CD14-positive monocyte (primary cell): ENCODE measurements at regions not wholly inside any gene's neighbourhood (a gene's known extent, or its start where the extent isn't known, plus 50 kb on each side); places are given as distances from the start of the nearest gene placed in this dataset.
A peak's percentile ranks its signal among the peaks of the same experiment; 100 is the strongest.

ENCODE experiments used
- DNase-seq, 3 donors: peaks; one replicate each; pipeline ENCODE4 v3.0.0-alpha.2; 2011 to 2022
- H2AFZ ChIP-seq: 2 replicates; pipeline ENCODE4 v1.6.0; 2012; ENCODE audit warnings: mild to moderate bottlenecking, low read depth, low read length, inconsistent platforms; ENCODE audit not compliant: insufficient read depth, poor library complexity, severe bottlenecking
- H3K27ac ChIP-seq, 2 donors: 1 replicate in 1 of 2; 2 replicates in 1 of 2; pipeline ENCODE4 v1.5.1; 2012 to 2013; ENCODE audit warnings: low read length in 2 of 2, control low read depth in 1 of 2, inconsistent platforms in 1 of 2, low read depth in 1 of 2, mild to moderate bottlenecking in 1 of 2
- H3K27me3 ChIP-seq, 2 donors: one replicate each; pipeline versions ENCODE4 v1.6.0 to v1.6.1; 2011 to 2013; ENCODE audit warnings: low read length in 2 of 2; ENCODE audit not compliant: control insufficient read depth in 2 of 2, insufficient read depth in 2 of 2
- H3K36me3 ChIP-seq, 2 donors: replicated peaks in 1 of 2; 1 replicate in 1 of 2; 2 replicates in 1 of 2; pipeline versions ENCODE4 v1.5.1 to v1.6.1; 2012 to 2013; ENCODE audit warnings: low read length in 2 of 2, control low read depth in 1 of 2, inconsistent platforms in 1 of 2, mild to moderate bottlenecking in 1 of 2; ENCODE audit not compliant: insufficient read depth in 2 of 2, control insufficient read depth in 1 of 2
- H3K4me1 ChIP-seq, 2 donors: 1 replicate in 1 of 2; 2 replicates in 1 of 2; pipeline versions ENCODE4 v1.5.1 to v1.6.1; 2012 to 2013; ENCODE audit warnings: low read length in 2 of 2, control low read depth in 1 of 2, inconsistent platforms in 1 of 2, mild to moderate bottlenecking in 1 of 2, moderate library complexity in 1 of 2; ENCODE audit not compliant: insufficient read depth in 2 of 2, control insufficient read depth in 1 of 2
- H3K4me2 ChIP-seq: replicated peaks from 2 replicates; pipeline ENCODE3; 2012; ENCODE audit warnings: low read length, moderate library complexity, mild to moderate bottlenecking; ENCODE audit not compliant: poor library complexity, severe bottlenecking; ENCODE audit errors: extremely low read depth
- H3K4me3 ChIP-seq, 3 experiments: fragments of 200-600 bp in 1 of 3; sonication (generic) in 1 of 3; replicated peaks in 1 of 3; 1 replicate in 2 of 3; 2 replicates in 1 of 3; pipeline ENCODE4 v1.5.1; 2011 to 2013; ENCODE audit warnings: low read length in 3 of 3, mild to moderate bottlenecking in 3 of 3, control low read depth in 2 of 3, low read depth in 2 of 3, inconsistent platforms in 1 of 3, moderate library complexity in 1 of 3
- H3K79me2 ChIP-seq: 2 replicates; pipeline ENCODE4 v1.6.0; 2012; ENCODE audit warnings: mild to moderate bottlenecking, control low read depth, inconsistent platforms, low read length, moderate library complexity; ENCODE audit not compliant: insufficient read depth
- H3K9ac ChIP-seq: 2 replicates; pipeline ENCODE4 v1.6.0; 2017; ENCODE audit warnings: low read length, mild to moderate bottlenecking; ENCODE audit not compliant: insufficient read depth, poor library complexity, severe bottlenecking
- H3K9me3 ChIP-seq, 2 donors: replicated peaks in 1 of 2; 1 replicate in 1 of 2; 2 replicates in 1 of 2; pipeline versions ENCODE4 v1.5.1 to v1.6.1; 2012 to 2013; ENCODE audit warnings: low read length in 2 of 2, control low read depth in 1 of 2; ENCODE audit not compliant: control insufficient read depth in 1 of 2, insufficient read depth in 1 of 2
- H4K20me1 ChIP-seq: 2 replicates; pipeline ENCODE4 v1.6.0; 2012; ENCODE audit warnings: mild to moderate bottlenecking, low read length, control low read depth, moderate library complexity; ENCODE audit not compliant: insufficient read depth
- H3K27ac Mint-ChIP-seq, 7 donors: one replicate each; pipeline ENCODE4 v1.8.0; 2020; ENCODE audit warnings: mild to moderate bottlenecking in 7 of 7, mixed read lengths in 7 of 7, moderate library complexity in 6 of 7, inconsistent platforms in 2 of 7
- H3K27me3 Mint-ChIP-seq, 3 donors: one replicate each; pipeline ENCODE4 v1.8.0; 2021 to 2022; ENCODE audit warnings: low read depth in 3 of 3, mild to moderate bottlenecking in 3 of 3, mixed read lengths in 3 of 3, moderate library complexity in 3 of 3, inconsistent platforms in 1 of 3
- H3K36me3 Mint-ChIP-seq, 2 donors: one replicate each; pipeline ENCODE4 v1.8.0; 2020; ENCODE audit warnings: mixed read lengths in 2 of 2, inconsistent platforms in 1 of 2, mild to moderate bottlenecking in 1 of 2
- H3K4me1 Mint-ChIP-seq: one replicate; pipeline ENCODE4 v1.8.0; 2020; ENCODE audit warnings: mild to moderate bottlenecking, mixed read lengths
- H3K4me3 Mint-ChIP-seq, 2 donors: one replicate each; pipeline ENCODE4 v1.8.0; 2020; ENCODE audit warnings: mild to moderate bottlenecking in 2 of 2, mixed read lengths in 2 of 2, moderate library complexity in 1 of 2
- H3K9me3 Mint-ChIP-seq, 7 donors: one replicate each; pipeline ENCODE4 v1.8.0; 2020 to 2022; ENCODE audit warnings: mixed read lengths in 7 of 7, mild to moderate bottlenecking in 6 of 7, moderate library complexity in 6 of 7, inconsistent platforms in 2 of 7
- CTCF ChIP-seq: fragments of 200-600 bp; IDR thresholded peaks from one replicate; pipeline ENCODE4 v1.8.0; 2022; ENCODE audit warnings: antibody characterized with exemption, mild to moderate bottlenecking
- WGBS: methylation state at CpG from one replicate; pipeline ENCODE4 v1.1.5; 2013; ENCODE audit warnings: missing lambda C conversion rate; ENCODE audit not compliant: insufficient coverage; 5-methylcytosine and 5-hydroxymethylcytosine counted together
- intact Hi-C, 2 donors: fragments of 100-400 bp; cut with micrococcal nuclease; formaldehyde crosslinking; loops; one replicate each; pipeline versions ENCODE4 v1.15.0 to v1.15.1; 2023

- Histone ChIP-seq H3K9ac (no peak overlapping the region), H3K36me3 (no peaks in the 10 kb centered on the region), H3K4me3 (peak overlapping the region in 1 of 3 experiments; percentile 33), H3K9me3 (peaks cover 0 to 3% of the 10 kb centered on the region in 2 donors), H3K4me2 (peak overlapping the region; percentile 17), H2AFZ (no peak overlapping the region), H3K27ac (peak overlapping the region; percentile 65 to 69), H3K27me3 (no peaks in the 10 kb centered on the region), H4K20me1 (no peaks in the 10 kb centered on the region), H3K79me2 (no peaks in the 10 kb centered on the region), H3K4me1 (peaks cover 49 to 50% of the 10 kb centered on the region in 2 donors)
- Mint-ChIP-seq H3K4me3 (peak overlapping the region; percentile 43 to 67), H3K4me1 (peaks cover 49% of the 10 kb centered on the region), H3K27me3 (peaks cover 0 to 9% (median 7%) of the 10 kb centered on the region in 3 donors), H3K36me3 (peaks cover 0 to 1% of the 10 kb centered on the region in 2 donors), H3K9me3 (peaks cover 0 to 6% (median 4%) of the 10 kb centered on the region in 7 donors), H3K27ac (peak overlapping the region; percentile 83 to 95 (median 95))
- 44% methylated on average over 18 of the region's 20 CpGs for WGBS
- intact Hi-C loops: loop anchor here (2.0 to 5.0 kb wide), 2 partner anchors 79 to 80 kb away; no protein-coding TSS in a partner anchor
- peak; percentile 89 to 98 (median 98) for DNase-seq
- no peak for TF ChIP-seq CTCF
These were observed 314.6 kb downstream of the BCL11B start for GRCh38 chr14:98957211-98958047.

GRCh38 chr14:98958048-98958631 lies 313.9 kb downstream of the BCL11B start:
- Histone ChIP-seq H3K4me2 (peak overlapping the region; percentile 17), H3K9me3 (peaks cover under 1 to 9% of the 10 kb centered on the region in 2 donors), H4K20me1 (no peaks in the 10 kb centered on the region), H3K27me3 (no peaks in the 10 kb centered on the region), H3K79me2 (no peaks in the 10 kb centered on the region), H3K4me3 (no peak overlapping the region), H3K36me3 (no peaks in the 10 kb centered on the region), H3K27ac (peak overlapping the region in 1 of 2 donors; percentile 65), H3K4me1 (peaks cover 44 to 45% of the 10 kb centered on the region in 2 donors), H3K9ac (no peak overlapping the region), H2AFZ (no peak overlapping the region)
- H3K4me3 Mint-ChIP-seq: no peak overlapping the region
- peaks cover 0 to 1% of the 10 kb centered on the region in 2 donors for H3K36me3 Mint-ChIP-seq
- intact Hi-C loops: loop anchor here in 1 of 2 donors (5.0 kb wide), 1 partner anchor 79 kb away; no protein-coding TSS in a partner anchor
- peaks cover 0 to 9% (median 7%) of the 10 kb centered on the region in 3 donors for H3K27me3 Mint-ChIP-seq
- peaks cover 6 to 13% (median 11%) of the 10 kb centered on the region in 7 donors for H3K9me3 Mint-ChIP-seq
- peaks cover 44% of the 10 kb centered on the region for H3K4me1 Mint-ChIP-seq
- TF ChIP-seq CTCF: no peak
- H3K27ac Mint-ChIP-seq: peak overlapping the region in 5 of 7 donors; percentile 54 to 95 (median 95)
- 78% methylated on average over 10 of the region's 13 CpGs for WGBS
- DNase-seq: no peak
